SK-N-SH (cell line): ENCODE measurements at regions not wholly inside any gene's neighbourhood (a gene's known extent, or its start where the extent isn't known, plus 50 kb on each side); places are given as distances from the start of the nearest gene placed in this dataset.

Source experiments
- CTCF ChIA-PET: fragments of 300-600, 350-600 bp; formaldehyde crosslinking; extraction: SDS; loops from one replicate; lab custom pipeline; 2021; lab: Yijun Ruan, JAX
- POLR2A ChIA-PET: fragments of 350-600 bp; sonication (Branson Sonifier 250); formaldehyde crosslinking; extraction: SDS; loops from one replicate; lab custom pipeline; 2020; ENCODE audit warnings: antibody characterized with exemption, inconsistent platforms; lab: Yijun Ruan, JAX
- DNase-seq: peaks from one replicate; pipeline ENCODE4 v3.0.0; 2012
- H2AFZ ChIP-seq: fragments of 200-600 bp; sonication (generic); 2 replicates; pipeline ENCODE4 v1.8.1; 2016; ENCODE audit warnings: antibody characterized with exemption, mild to moderate bottlenecking, low read depth
- H3F3A ChIP-seq: fragments of 200-600 bp; sonication (generic); replicated peaks from 2 replicates; pipeline ENCODE3; 2016; ENCODE audit warnings: antibody characterized with exemption, mild to moderate bottlenecking; ENCODE audit not compliant: insufficient read depth
- H3K27ac ChIP-seq, 2 experiments: fragments of 200-500 bp in 1 of 2; fragments of 200-600 bp in 1 of 2; sonication (Bioruptor generic) in 1 of 2; sonication (generic), shearing (Covaris generic) in 1 of 2; 2 replicates each; pipeline versions ENCODE4 v1.5.1 to v1.6.1; 2014 to 2016; ENCODE audit warnings: low read depth in 2 of 2, inconsistent platforms in 1 of 2, low read length in 1 of 2, mild to moderate bottlenecking in 1 of 2, mixed read lengths in 1 of 2
- H3K27me3 ChIP-seq: fragments of 200-600 bp; sonication (generic), shearing (Covaris generic); 2 replicates; pipeline ENCODE4 v1.6.1; 2016; ENCODE audit warnings: mixed run types; ENCODE audit not compliant: insufficient read depth
- H3K36me3 ChIP-seq, 2 experiments: fragments of 200-500 bp in 1 of 2; fragments of 200-600 bp in 1 of 2; sonication (Bioruptor generic) in 1 of 2; sonication (generic) in 1 of 2; replicated peaks in 1 of 2; 2 replicates each; pipeline versions ENCODE3 to v1.5.1; 2014 to 2016; ENCODE audit warnings: low read length in 1 of 2, mild to moderate bottlenecking in 1 of 2; ENCODE audit not compliant: insufficient read depth in 2 of 2, control insufficient read depth in 1 of 2
- H3K4me1 ChIP-seq, 2 experiments: fragments of 200-500 bp in 1 of 2; fragments of 200-600 bp in 1 of 2; sonication (Bioruptor generic) in 1 of 2; sonication (generic), shearing (Covaris generic) in 1 of 2; 2 replicates each; pipeline versions ENCODE4 v1.5.1 to v1.6.1; 2014 to 2016; ENCODE audit warnings: low read depth in 1 of 2, low read length in 1 of 2, mixed run types in 1 of 2; ENCODE audit not compliant: insufficient read depth in 2 of 2, control insufficient read depth in 1 of 2
- H3K4me2 ChIP-seq: fragments of 200-600 bp; sonication (generic), shearing (Covaris generic); 2 replicates; pipeline ENCODE4 v1.6.1; 2017; ENCODE audit warnings: mixed run types
- H3K4me3 ChIP-seq, 2 experiments: fragments of 200-500 bp in 1 of 2; fragments of 200-600 bp in 1 of 2; sonication (Bioruptor generic) in 1 of 2; sonication (generic), shearing (Covaris generic) in 1 of 2; 2 replicates each; pipeline versions ENCODE4 v1.5.1 to v1.8.1; 2014 to 2016; ENCODE audit warnings: low read depth in 2 of 2, inconsistent platforms in 1 of 2, low read length in 1 of 2, mild to moderate bottlenecking in 1 of 2, mixed read lengths in 1 of 2, moderate library complexity in 1 of 2
- H3K79me2 ChIP-seq: fragments of 200-600 bp; sonication (generic); 2 replicates; pipeline ENCODE4 v1.8.1; 2017; ENCODE audit warnings: mild to moderate bottlenecking; ENCODE audit not compliant: insufficient read depth
- H3K9ac ChIP-seq: fragments of 200-600 bp; sonication (generic); 2 replicates; pipeline ENCODE4 v1.6.1; 2017; ENCODE audit warnings: mixed run types
- H3K9me2 ChIP-seq: fragments of 200-600 bp; sonication (generic); 2 replicates; pipeline ENCODE4 v1.6.1; 2017; ENCODE audit warnings: mixed run types
- H3K9me3 ChIP-seq: fragments of 200-600 bp; sonication (generic); 2 replicates; pipeline ENCODE4 v1.6.1; 2017; ENCODE audit warnings: mixed run types, mild to moderate bottlenecking, moderate library complexity
- H4K20me1 ChIP-seq: fragments of 200-600 bp; sonication (generic); 2 replicates; pipeline ENCODE4 v1.6.1; 2017; ENCODE audit warnings: mild to moderate bottlenecking, mixed run types; ENCODE audit not compliant: insufficient read depth
- ELF1 ChIP-seq: IDR thresholded peaks from 2 replicates; pipeline ENCODE4 v1.4.0; 2012
- FOSL2 ChIP-seq: IDR thresholded peaks from 2 replicates; pipeline ENCODE4 v1.4.0; 2012; ENCODE audit warnings: low read depth, mild to moderate bottlenecking, moderate library complexity, borderline replicate concordance
- FOXJ3 ChIP-seq: sonication (generic); formaldehyde crosslinking; IDR thresholded peaks from 2 replicates; pipeline ENCODE4 v1.5.1; 2020; ENCODE audit warnings: mild to moderate bottlenecking, missing genetic modification reagents
- FOXM1 ChIP-seq: IDR thresholded peaks from 2 replicates; pipeline ENCODE4 v1.4.0; 2012; ENCODE audit warnings: low read depth, mild to moderate bottlenecking
- JUND ChIP-seq: IDR thresholded peaks from 2 replicates; pipeline ENCODE4 v1.4.0; 2012
- MAX ChIP-seq: IDR thresholded peaks from 2 replicates; pipeline ENCODE4 v1.4.0; 2012; ENCODE audit warnings: low read depth
- RCOR1 ChIP-seq: fragments of 150-350 bp; IDR thresholded peaks from 2 replicates; pipeline ENCODE4 v1.6.1; 2017; ENCODE audit warnings: antibody characterized with exemption, low read length
- TCF12 ChIP-seq: IDR thresholded peaks from 2 replicates; pipeline ENCODE4 v1.4.0; 2012
- USF1 ChIP-seq: IDR thresholded peaks from 2 replicates; pipeline ENCODE4 v1.4.0; 2012; ENCODE audit warnings: low read depth, borderline replicate concordance
- ZBTB33 ChIP-seq: IDR thresholded peaks from 2 replicates; pipeline ENCODE4 v1.4.0; 2012; ENCODE audit warnings: low read depth, borderline replicate concordance
- WGBS: methylation state at CpG from one replicate; pipeline ENCODE4 v1.1.6; 2017; ENCODE audit warnings: low lambda C conversion rate; 5-methylcytosine and 5-hydroxymethylcytosine counted together

DNA sequence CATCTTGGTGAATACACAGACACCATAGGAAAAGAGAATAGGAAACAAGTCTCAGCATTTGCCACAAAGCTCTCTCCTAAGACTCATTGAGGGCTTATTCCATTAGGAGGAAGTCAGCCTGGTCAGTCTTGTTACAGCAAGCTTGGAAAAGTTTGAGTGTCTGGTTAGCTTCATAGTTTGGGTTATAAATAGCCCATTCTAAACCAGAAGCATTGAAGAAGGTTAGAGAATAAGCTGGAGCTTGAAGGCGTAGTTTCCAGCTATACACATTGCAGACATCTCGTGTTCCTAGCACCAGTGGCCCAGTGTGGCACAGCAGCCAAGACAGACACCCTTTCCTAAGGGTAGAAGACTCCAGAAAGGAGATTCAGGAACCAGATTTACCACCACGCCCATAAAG is 168.8 kb upstream of the RBM19 start:
- Histone ChIP-seq H3K4me2 (no peak overlapping the region), H2AFZ (no peak overlapping the region), H3K9me2 (no peaks in the 10 kb centered on the region), H3K27me3 (no peaks in the 10 kb centered on the region), H3K9ac (no peak overlapping the region), H3K27ac (no peak overlapping the region), H3K9me3 (no peaks in the 10 kb centered on the region), H3K4me1 (no peaks in the 10 kb centered on the region), H3K79me2 (no peaks in the 10 kb centered on the region), H3K4me3 (no peak overlapping the region)
- ChIA-PET CTCF (no interaction called here), POLR2A (no interaction called here)
- no peak for TF ChIP-seq FOXJ3
- no peak for TF ChIP-seq JUND
- TF ChIP-seq TCF12: no peak
- TF ChIP-seq FOSL2: no peak
- TF ChIP-seq USF1: no peak
- TF ChIP-seq FOXM1: no peak
- TF ChIP-seq, all 33 proteins: peak for 0
- 0% methylated on average over 3 of the region's 3 CpGs for WGBS
- Histone ChIP-seq H4K20me1 (no peaks in the 10 kb centered on the region), H3F3A (no peaks in the 10 kb centered on the region), H3K36me3 (no peaks in the 10 kb centered on the region)
- DNase-seq: no peak

- H3F3A ChIP-seq: no peaks in the 10 kb centered on the region
- no peak overlapping the region for H3K27ac ChIP-seq
- no peak for DNase-seq
- ChIA-PET CTCF (interaction anchor here (0.7 to 1.3 kb wide), 3 partner anchors 8 to 151 kb away, joined by 3 to 5 read pairs (median 3); no protein-coding TSS in a partner anchor), POLR2A (no interaction called here)
- H3K9ac ChIP-seq: no peak overlapping the region
- H3K4me3 ChIP-seq: no peak overlapping the region
- H3K4me1 ChIP-seq: no peaks in the 10 kb centered on the region
- H3K4me2 ChIP-seq: no peak overlapping the region
- TF ChIP-seq ELF1: no peak
- no peaks in the 10 kb centered on the region for H3K79me2 ChIP-seq
- H3K27me3 ChIP-seq: no peaks in the 10 kb centered on the region
- H3K9me2 ChIP-seq: no peaks in the 10 kb centered on the region
- no peaks in the 10 kb centered on the region for H3K9me3 ChIP-seq
- no peaks in the 10 kb centered on the region for H3K36me3 ChIP-seq
- WGBS: 9% methylated on average over 2 of the region's 2 CpGs
- no peak overlapping the region for H2AFZ ChIP-seq
- H4K20me1 ChIP-seq: no peaks in the 10 kb centered on the region
Observed at GRCh38 chr12:114131824-114132223, 165.7 kb upstream of the RBM19 start.

- Histone ChIP-seq H3K4me1 (no peaks in the 10 kb centered on the region), H3K4me2 (no peak overlapping the region), H2AFZ (no peak overlapping the region), H3K4me3 (no peak overlapping the region), H4K20me1 (no peaks in the 10 kb centered on the region), H3K36me3 (no peaks in the 10 kb centered on the region), H3K9me3 (no peaks in the 10 kb centered on the region), H3K27me3 (no peaks in the 10 kb centered on the region), H3K9me2 (no peaks in the 10 kb centered on the region), H3K27ac (no peak overlapping the region), H3F3A (no peaks in the 10 kb centered on the region), H3K79me2 (no peaks in the 10 kb centered on the region), H3K9ac (no peak overlapping the region)
- ChIA-PET POLR2A (no interaction called here), CTCF (interaction anchor here (1.1 kb wide), 1 partner anchor 43 kb away, joined by 3 read pairs; no protein-coding TSS in a partner anchor)
- TF ChIP-seq MAX: no peak
- TF ChIP-seq JUND: no peak
- TF ChIP-seq ZBTB33: no peak
- TF ChIP-seq RCOR1: no peak
- no peak for TF ChIP-seq ELF1
- no peak for DNase-seq
- WGBS: 0% methylated on average over 2 of the region's 2 CpGs
Observed at GRCh38 chr12:114123108-114123507, 157.0 kb upstream of the RBM19 start.
